ENCODE measurements at regions not wholly inside any gene's neighbourhood (a gene's known extent, or its start where the extent isn't known, plus 50 kb on each side); places are given as distances from the start of the nearest gene placed in this dataset.
"Not testable (repeated sequence)": the region's sequence is repeated elsewhere in the genome, so short reads cannot be mapped to it uniquely, and the experiment has no call there.

DNA sequence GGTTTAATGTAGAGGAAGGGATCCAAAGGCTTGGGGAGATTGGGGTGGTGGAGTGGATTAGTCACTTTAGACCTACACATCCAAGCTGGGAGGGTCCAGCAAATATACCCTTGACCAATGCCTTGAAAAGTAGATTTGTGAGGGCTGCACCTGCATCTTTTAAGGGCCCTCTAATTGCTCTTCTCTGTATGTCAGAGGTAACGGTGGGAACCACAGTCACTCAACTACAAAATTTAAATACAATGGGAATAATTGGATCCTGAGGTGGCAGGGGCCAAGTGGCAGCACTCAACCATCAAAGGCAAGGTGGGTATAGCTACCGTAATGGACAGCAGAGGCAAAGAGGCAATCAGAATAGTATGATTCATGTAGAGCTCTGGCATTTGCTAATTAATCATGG is 833.7 kb upstream of the ARRDC3 start:
- not testable (repeated sequence) for DNase-seq

DNA sequence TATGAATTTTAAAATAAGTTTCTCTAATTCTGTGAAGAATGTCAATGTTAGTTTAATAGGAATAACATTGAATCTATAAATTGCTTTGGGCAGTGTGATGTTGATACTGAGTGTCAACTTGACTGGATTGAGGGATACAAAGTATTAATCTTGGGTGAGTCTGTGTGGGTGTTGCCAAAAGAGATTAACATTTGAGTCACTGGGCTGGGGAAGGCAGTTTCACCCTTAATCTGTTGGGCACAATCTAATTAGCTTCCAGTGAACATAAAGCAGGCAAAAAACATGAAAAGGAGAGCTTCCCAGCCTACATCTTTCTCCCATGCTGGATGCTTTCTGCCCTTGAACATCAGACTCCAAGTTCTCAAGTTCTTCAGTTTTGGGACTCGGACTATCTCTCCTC is 832.0 kb upstream of the ARRDC3 start:
- no peak for DNase-seq

DNA sequence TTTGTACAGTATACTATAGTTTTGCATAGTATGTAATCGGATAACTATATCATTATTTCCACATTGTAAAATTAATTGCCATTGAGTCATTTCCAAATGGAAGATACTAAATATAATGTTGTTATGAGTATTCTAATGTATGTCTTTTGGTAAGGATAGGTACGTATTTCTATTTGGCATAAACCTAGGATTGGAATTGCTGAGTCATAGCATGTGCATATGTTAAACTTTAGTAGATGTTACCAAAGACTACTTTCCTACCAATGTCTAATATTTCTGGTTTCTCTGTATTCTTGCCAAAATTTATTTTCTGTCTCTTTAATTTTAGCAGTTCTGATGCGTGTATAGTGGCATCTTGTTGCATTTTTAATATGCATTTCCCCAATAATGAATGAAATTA is 825.1 kb upstream of the ARRDC3 start:
- DNase-seq, result no peak

GRCh38 chr5:92207151-92207550 is 824.0 kb upstream of the ARRDC3 start:
- no peak for DNase-seq

GRCh38 chr5:92206681-92207080 is 823.6 kb upstream of the ARRDC3 start:
- DNase-seq, result no peak

DNA sequence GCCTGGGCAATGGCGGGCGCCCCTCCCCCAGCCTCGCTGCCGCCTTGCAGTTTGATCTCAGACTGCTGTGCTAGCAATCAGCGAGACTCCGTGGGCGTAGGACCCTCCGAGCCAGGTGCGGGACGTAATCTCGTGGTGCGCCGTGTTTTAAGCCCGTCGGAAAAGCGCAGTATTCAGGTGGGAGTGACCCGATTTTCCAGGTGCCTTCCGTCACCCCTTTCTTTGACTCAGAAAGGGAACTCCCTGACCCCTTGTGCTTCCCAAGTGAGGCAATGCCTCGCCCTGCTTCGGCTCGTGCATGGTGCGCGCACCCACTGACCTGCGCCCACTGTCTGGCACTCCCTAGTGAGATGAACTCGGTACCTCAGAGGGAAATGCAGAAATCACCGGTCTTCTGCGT is 815.9 kb upstream of the ARRDC3 start:
- DNase-seq, result not testable (repeated sequence)

DNA sequence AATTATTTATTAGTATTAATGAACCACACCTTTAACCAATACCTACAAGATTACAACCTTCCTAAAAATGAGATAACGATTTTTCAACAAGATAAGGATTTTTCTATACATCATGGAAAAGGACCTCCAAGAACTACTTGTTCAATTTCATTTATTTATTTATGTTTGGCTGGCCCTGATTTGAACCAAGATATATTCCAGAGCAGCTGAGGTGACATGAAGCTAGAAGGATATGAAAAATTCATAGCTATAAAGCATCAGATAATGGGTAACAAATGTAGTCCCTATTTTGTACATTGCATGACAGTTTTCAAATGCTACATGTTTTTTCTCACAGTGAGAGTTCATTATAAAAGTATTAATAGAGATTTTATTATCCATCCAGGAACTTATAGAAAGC is 798.5 kb upstream of the ARRDC3 start:
- DNase-seq, result no peak

- DNase-seq, result no peak
Observed at GRCh38 chr5:92180391-92180790, 797.3 kb upstream of the ARRDC3 start.

GRCh38 chr5:92179651-92180050 is 796.5 kb upstream of the ARRDC3 start:
- DNase-seq, result no peak

- no peak for DNase-seq
Observed at GRCh38 chr5:92177926-92178487, 794.9 kb upstream of the ARRDC3 start.

DNA sequence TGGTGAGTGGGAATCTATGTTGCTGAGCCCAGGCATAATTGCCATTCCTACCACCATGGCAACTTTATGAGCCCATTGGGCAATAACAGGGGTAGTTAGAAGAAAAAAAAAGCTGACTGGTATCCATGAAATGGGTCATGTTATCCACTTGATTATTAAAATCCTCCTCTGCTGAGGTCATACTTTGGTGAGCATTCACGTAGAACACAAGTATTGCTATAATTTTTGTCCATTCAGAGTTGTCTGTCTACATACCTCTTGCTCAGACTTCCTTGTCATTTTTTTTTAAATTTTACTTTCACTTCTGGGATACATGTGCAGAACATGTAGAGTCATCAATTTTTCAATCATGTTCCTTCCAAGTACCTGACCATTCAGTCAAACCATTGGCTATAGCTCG is 780.8 kb upstream of the ARRDC3 start:
- DNase-seq, result no peak

- no peak for DNase-seq
Observed at GRCh38 chr5:92147798-92148197, 764.7 kb upstream of the ARRDC3 start.

- peak; percentile 52 for DNase-seq
Observed at GRCh38 chr5:92147266-92147665, 764.1 kb upstream of the ARRDC3 start.

DNA sequence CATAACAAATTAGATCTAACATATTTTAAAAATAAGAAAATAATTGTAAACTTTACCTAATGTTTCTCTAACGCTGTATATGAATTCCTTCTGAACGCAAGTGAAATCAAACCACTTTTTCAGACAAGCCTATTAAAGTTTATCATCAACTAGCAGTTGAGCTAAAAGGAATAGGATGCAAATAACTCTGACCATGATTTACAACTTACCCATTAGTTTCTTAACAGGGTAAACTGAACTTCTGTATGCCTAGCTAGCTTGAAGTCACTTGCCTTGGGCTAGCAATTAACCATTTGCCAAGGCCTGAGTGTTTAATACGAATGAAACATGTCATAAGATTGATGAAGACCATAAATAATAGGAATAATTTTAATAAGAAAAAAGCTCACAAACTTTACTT is 762.7 kb upstream of the ARRDC3 start:
- DNase-seq, result no peak

DNA sequence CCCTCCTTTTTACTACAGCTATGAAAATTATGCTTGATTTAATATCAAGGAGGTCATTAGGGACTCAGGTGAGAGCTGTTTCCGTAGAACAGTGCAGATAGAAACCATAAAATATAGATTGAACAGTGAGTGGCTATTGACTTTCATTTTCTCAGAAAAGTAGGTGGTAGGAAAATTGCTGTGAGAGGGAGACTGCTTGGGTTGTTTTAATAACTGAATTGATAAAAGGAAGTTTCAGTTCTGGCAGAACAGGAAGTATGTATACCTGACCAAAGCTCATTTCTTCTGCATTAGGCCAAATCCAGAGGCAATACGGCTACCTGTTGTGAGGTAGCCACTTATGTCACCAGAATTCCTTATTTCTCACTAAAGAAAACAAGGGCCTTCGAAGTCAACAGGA is 761.7 kb upstream of the ARRDC3 start:
- DNase-seq, result no peak

DNA sequence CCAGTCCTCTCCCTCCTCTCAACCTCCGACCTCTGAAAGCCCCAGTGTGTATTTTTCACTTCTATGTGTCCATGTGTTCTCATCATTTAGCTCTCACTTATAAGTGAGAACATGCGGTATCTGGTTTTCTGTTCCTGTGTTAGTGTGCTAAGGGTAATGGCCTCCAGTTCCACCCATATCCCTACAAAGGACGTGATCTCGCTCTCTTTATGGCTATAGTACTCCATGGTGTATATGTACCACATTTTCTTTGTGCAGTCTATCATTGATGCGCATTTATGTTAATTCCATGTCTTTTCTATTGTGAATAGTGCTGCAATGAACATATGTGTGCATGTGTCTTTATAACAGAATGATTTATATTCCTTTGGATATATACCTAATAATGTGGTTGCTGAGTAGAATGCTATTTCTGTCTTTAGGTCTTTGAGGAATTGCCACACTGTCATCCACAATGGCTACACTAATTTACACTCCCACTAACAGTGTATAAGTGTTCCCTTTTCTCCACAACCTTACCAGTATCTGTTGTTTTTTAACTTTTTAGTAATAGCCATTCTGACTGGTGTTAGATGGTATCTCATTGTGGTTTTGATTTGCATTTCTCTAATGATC is 749.3 kb upstream of the ARRDC3 start:
- DNase-seq, result not testable (repeated sequence)

DNA sequence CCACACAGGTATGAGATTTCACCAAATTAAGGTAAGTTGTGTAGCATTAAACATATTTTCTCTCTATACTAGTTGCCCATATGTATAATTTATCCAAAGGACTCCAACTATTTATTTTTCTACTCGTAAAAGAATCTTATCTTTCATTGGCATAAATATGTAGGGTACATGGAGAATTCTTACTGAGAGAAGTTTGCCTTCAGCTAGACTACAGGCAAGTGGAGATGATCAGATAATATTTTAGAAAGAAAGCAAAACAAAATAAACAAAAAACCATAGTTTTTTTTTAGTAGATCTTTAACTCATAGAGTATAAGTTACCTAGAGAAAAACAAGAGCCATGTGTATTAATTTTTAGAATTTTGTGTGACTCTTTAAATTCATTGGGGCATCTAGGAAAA is 743.1 kb upstream of the ARRDC3 start:
- DNase-seq, result no peak

- DNase-seq, result no peak
Observed at GRCh38 chr5:92119110-92119509, 736.0 kb upstream of the ARRDC3 start.

DNA sequence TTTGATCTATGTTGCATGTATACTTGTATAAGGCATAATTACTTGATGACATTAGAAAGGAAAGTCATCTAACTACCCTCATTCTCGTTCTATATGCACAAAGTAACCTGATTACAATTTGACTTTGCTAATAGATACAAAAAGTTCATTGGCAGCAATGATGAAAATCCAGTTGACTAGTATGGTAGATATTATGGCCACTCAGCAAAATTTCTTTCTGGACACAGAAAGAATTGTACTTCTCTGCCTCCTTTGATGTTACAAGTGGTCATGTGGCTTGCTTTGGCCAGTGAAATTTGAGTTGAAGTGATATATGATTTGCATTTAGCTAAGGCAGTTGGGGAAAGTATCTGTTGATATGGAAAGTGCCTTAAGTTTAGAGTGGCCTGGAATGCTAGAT is 723.7 kb upstream of the ARRDC3 start:
- DNase-seq, result no peak

GRCh38 chr5:92104126-92104525 is 721.0 kb upstream of the ARRDC3 start:
- DNase-seq, result no peak

DNA sequence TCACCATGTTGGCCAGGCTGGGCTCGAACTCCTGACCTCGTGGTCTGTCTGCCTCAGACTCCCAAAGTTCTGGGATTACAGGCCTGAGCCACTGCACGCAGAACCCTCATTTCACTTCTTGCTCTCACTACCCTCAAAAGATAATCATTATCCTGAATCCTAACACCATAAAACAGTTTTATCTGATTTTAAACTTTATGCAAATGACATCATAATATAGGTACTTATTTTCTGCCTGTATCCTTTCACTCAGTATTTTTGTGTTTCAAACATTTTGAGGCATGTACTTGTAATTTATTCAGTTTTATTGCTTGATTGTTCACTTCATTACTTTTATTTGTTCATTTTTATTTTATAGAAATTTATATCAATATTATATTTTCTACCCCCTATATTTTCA is 719.2 kb upstream of the ARRDC3 start:
- DNase-seq, result no peak

GRCh38 chr5:92092239-92092638 is 709.1 kb upstream of the ARRDC3 start:
- no peak for DNase-seq

DNA sequence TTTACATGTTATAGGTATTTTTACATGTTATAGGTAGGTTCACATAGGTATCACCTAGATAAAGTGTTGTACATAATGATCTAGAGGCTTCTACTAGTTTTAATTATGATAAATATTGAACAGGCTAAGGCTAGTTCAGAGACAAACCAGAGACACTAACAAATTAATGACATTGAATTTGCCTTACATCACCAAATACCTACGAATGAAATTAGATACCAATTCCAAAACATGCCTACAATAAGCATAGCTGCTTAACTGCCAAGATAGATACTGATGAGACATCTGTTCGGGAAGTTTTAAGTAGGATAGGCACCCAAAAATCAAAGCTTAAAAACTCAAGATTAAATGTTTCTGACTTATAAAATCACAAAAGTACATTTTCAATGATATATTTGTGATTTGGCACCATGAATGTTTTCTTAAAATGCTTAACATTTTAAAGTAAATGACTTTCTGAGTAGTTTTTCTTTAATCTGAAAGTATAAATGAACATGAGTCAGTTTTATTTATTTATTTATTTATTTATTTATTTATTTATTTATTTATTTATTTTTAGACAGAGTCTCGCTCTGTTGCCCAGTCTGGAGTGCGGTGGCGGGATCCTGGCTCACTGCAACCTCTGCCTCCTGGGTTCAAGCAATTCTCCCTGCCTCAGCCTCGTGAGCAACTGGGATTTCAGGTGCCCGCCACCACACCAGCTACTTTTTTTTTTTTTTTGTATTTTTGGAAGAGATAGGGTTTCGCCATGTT is 703.1 kb upstream of the ARRDC3 start:
- DNase-seq, result no peak

DNA sequence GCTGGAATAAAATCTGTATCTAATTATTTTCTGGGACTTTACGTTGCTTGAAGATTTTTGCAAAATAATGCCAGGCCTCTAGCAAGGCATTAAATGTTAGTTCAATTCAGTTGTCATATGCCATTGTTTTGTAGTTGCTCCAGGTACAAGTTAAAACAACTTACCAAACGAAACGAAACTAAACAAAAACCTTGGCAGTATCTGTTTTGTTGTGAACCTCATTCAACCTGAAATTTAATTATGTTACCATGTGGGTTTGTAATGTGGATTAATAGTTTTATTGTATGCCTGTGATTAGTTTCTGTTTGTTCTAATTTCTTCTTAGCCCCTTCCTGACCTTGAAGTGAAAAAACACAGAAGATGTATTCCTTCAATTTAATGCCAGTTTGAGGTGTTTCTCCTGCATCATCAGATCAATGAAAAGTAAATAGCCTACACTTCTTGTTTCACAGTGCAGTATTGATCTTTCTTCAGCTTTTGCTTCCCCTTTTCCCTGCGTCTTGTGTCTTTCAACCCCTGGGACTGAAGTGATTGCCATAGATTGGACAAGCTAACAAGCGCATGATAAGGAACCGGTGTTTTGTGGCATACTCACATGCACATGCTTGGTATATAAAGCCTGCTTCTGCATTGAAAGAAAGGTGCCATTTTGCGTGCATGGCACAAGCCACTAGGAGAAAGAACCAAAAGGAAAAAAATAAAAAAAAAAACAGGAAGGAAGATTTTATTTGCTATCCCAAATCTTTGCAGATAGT is 699.0 kb upstream of the ARRDC3 start:
- no peak for DNase-seq
